Fibroblast of the aortic adventitia (primary cell): ENCODE measurements at regions not wholly inside any gene's neighbourhood (a gene's known extent, or its start where the extent isn't known, plus 50 kb on each side); places are given as distances from the start of the nearest gene placed in this dataset.

Experiments
- DNase-seq: peaks from one replicate; pipeline ENCODE4 v3.0.0-alpha.2; 2010; ENCODE audit warnings: low read depth
- H3K4me3 ChIP-seq: 2 replicates; pipeline ENCODE4 v1.5.1; 2011; ENCODE audit warnings: low read depth, mild to moderate bottlenecking, control low read depth, low read length, moderate library complexity
- CTCF ChIP-seq: IDR thresholded peaks from 2 replicates; pipeline ENCODE4 v1.5.1; 2011; ENCODE audit warnings: mild to moderate bottlenecking, low read length, control low read depth, inconsistent platforms; ENCODE audit not compliant: insufficient read depth

GRCh38 chr4:153074936-153075630 lies 129.2 kb upstream of the TRIM2 start:
- no peak overlapping the region for H3K4me3 ChIP-seq
- no peak for TF ChIP-seq CTCF
- DNase-seq: no peak

GRCh38 chr4:153075836-153076518 lies 128.3 kb upstream of the TRIM2 start:
- TF ChIP-seq CTCF: no peak
- H3K4me3 ChIP-seq: no peak overlapping the region
- DNase-seq: no peak

DNA sequence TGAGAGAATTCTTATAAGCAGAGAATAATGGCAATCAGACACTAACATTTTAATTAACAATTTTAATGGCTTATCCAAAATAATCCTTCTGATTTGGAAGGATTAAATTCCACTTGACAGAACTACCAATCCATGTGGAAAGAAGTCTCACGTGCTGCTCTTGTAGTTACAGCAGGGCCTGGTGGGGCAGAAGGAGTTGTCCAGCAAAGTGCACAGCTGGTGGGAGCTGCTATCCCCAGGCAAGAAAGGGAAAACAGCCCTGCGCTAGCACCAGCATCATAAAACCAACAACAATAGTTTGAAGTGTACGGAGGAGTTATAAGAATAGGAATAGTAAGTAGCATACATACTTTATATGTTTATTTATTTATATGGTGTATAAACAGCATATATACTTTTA lies 127.4 kb upstream of the TRIM2 start:
- no peak overlapping the region for H3K4me3 ChIP-seq
- no peak for TF ChIP-seq CTCF
- DNase-seq: no peak

- no peak for TF ChIP-seq CTCF
- DNase-seq: no peak
- no peak overlapping the region for H3K4me3 ChIP-seq
Measured at GRCh38 chr4:153079857-153080391, 124.3 kb upstream of the TRIM2 start.

- no peak for DNase-seq
- H3K4me3 ChIP-seq: no peak overlapping the region
- TF ChIP-seq CTCF: no peak
Measured at GRCh38 chr4:153081006-153081580, 123.2 kb upstream of the TRIM2 start.

DNA sequence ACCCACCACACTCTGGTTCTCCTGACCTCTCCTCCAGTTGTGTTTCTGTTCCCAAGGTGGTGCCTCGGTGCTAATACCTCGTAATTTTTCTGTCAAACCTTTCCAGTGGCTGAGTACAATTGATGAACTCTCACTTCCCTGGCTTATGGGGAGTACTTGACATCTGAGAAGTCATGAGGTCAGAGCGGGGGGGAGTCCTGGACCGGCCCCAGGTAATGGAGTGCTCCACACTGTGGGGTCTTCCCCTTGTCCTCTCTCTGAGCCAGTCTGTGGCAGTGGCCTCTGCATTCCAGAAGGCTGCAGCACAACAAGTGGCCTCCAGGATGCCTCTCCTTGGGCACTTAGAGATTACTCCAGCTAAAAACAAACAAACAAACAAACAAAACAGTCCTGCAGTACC lies 122.5 kb upstream of the TRIM2 start:
- TF ChIP-seq CTCF: no peak
- no peak overlapping the region for H3K4me3 ChIP-seq
- DNase-seq: no peak
